GM12865 (cell line): ENCODE measurements at regions not wholly inside any gene's neighbourhood (a gene's known extent, or its start where the extent isn't known, plus 50 kb on each side); places are given as distances from the start of the nearest gene placed in this dataset.
"Not testable (repeated sequence)": the region's sequence is repeated elsewhere in the genome, so short reads cannot be mapped to it uniquely, and the experiment has no call there.

Experiments
- DNase-seq: peaks from one replicate; pipeline ENCODE4 v3.0.0; 2010; ENCODE audit warnings: low read depth
- H3K4me3 ChIP-seq: 2 replicates; pipeline ENCODE4 v1.5.1; 2011; ENCODE audit warnings: mild to moderate bottlenecking, low read depth, low read length, control low read depth
- TF ChIP-seq, protein P1 (sequence below): IDR thresholded peaks from 2 replicates; pipeline ENCODE4 v1.5.1; 2011; ENCODE audit warnings: low read length, control low read depth, low read depth, inconsistent platforms; ENCODE audit not compliant: insufficient read depth; ENCODE audit errors: missing control alignments

DNA sequence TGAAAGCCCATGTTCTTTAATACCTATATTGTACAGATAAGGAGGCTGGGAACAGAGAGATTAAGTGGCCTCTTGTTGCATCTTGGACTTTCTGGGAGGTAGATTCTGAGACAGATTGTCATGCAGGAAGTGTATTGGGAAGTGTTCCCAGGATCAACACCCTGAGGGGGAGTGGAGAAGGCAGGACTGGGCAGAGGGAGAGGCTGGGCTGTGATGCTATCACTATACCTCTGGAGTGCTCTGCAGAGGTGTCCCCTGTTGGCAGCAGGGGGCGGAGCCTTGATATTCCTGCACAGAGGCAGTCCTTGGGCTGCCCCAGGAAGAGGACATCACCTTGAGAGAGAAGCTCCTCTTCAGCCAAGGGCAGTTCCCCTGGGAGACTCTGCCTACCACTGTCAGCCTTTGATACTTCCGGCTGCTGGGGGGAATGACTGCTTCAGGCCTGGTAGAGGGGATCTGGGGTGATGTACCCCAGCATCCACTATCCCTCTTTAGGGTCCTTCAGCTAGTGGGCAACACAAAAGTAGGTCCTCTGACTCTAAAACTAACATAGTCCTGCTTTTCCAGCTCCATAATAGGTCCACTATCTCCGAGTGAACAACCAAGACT is 97.4 kb upstream of the RNU6-1 start:
- H3K4me3 ChIP-seq, result no peak overlapping the region
- TF ChIP-seq, protein P1, sequence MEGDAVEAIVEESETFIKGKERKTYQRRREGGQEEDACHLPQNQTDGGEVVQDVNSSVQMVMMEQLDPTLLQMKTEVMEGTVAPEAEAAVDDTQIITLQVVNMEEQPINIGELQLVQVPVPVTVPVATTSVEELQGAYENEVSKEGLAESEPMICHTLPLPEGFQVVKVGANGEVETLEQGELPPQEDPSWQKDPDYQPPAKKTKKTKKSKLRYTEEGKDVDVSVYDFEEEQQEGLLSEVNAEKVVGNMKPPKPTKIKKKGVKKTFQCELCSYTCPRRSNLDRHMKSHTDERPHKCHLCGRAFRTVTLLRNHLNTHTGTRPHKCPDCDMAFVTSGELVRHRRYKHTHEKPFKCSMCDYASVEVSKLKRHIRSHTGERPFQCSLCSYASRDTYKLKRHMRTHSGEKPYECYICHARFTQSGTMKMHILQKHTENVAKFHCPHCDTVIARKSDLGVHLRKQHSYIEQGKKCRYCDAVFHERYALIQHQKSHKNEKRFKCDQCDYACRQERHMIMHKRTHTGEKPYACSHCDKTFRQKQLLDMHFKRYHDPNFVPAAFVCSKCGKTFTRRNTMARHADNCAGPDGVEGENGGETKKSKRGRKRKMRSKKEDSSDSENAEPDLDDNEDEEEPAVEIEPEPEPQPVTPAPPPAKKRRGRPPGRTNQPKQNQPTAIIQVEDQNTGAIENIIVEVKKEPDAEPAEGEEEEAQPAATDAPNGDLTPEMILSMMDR, result no peak
- peak; percentile 45 for DNase-seq

DNA sequence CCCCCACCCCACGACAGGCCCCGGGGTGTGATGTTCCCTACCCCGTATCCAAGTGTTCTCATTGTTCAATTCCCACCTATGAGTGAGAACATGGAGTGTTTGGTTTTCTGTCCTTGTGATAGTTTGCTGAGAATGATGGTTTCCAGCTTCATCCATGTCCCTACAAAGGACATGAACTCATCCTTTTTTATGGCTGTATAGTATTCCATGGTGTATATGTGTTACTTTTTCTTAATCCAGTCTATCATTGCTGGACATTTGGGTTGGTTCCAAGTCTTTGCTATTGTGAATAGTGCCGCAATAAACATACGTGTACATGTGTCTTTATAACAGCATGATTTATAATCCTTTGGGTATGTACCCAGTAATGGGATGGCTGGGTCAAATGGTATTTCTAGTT is 99.3 kb upstream of the RNU6-1 start:
- H3K4me3 ChIP-seq, DNase-seq: not testable (repeated sequence)

DNA sequence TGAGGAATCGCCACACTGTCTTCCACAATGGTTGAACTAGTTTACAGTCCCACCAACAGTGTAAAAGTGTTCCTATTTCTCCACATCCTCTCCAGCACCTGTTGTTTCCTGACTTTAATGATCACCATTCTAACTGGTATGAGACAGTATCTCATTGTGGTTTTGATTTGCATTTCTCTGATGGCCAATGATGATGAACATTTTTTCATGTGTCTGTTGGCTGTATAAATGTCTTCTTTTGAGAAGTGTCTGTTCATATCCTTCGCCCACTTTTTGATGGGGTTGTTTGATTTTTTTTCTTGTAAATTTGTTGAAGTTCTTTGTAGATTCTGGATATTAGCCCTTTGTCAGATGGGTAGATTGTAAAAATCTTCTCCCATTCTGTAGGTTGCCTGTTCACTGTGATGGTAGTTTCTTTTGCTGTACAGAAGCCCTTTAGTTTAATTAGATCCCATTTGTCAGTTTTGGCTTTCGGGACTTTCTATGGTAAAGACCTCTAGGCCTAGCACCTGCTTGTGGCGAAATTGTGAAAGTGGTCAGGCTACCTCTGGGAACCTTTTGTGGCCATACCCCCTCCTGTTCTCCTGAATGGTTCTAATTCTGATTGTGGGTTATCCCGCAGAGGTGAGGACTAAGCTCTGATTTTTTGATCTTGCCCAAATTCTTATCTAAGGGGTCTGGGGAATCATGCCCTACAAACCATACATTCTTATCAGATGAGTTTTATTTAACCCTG is 99.9 kb upstream of the RNU6-1 start:
- not testable (repeated sequence) for H3K4me3 ChIP-seq
- peak; percentile 83 for DNase-seq

DNA sequence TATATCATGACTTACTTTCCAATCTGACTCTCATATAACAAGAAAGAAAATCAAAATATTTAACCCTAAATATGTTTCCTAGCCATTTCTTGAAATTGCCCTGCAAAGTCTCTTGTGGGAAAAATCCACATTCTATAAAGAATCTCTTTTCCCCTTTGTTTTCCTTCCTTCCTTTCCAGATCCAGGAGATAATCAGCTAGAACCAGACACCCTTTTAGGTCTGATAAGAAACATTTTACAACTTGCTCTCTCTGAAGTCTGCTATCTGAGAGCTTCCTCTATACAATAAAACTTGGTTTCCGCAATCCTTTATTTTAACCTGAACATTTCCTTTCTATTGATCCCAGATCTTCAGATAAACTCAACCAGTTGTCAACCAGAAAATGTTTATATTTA is 100.5 kb upstream of the RNU6-1 start:
- TF ChIP-seq, protein P1, result no peak

DNA sequence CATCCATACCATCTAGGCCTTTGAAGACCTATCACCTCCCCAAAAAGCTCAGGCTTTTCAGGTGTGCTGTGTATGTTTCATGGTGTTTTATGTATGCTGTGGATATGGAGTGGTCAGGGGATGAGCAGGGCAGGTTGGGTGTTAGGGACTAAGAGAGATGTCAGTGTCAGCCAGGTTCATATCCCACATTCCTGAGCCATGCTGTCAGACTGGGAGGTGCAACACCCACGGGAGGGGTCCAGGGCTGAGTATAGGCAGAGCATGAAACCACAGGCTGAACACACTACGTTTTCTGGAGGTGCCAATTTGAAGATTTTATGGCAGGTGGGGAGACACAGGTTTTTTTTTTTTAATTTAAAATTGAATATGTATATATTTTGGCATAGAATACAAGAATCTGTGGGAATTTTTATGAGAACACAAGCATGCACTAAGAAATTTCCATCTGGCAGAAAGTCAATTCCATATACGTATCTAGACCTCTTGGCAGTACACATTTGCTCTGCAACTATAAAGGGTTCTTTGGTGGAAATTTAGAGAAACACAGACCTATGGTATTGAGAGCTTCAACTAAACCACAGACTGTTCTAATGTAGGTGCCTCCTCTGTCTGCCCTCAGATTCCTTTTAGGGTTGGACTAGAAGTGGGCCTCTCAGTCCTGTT is 101.9 kb upstream of the RNU6-1 start:
- TF ChIP-seq, protein P1, result no peak
- DNase-seq, result no peak

More for the DNA sequence above, 100.5 kb upstream of the RNU6-1 start:
- no peak for DNase-seq
- no peak overlapping the region for H3K4me3 ChIP-seq

DNA sequence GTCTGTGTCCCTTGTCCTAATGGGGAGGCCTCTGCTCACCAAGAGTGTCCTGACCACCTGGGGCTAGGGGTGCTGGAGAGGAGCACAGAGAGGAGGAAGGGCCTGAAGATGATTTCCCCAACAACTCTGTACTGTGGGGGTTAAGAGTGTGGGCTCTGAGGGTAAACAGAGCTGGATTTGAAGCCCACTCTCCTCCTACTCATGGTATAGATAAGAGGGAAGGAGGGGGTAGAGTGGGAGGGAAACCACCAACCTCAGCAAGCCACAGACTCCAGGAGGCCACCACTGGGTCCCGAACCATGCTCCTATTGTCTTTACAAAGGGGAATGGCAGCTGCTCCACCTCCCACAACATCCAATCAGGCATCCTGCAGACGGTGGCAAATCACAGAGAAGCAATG is 103.6 kb upstream of the RNU6-1 start:
- TF ChIP-seq, protein P1, result no peak
- no peak for DNase-seq
- no peak overlapping the region for H3K4me3 ChIP-seq

More for the DNA sequence above, 101.9 kb upstream of the RNU6-1 start:
- no peak overlapping the region for H3K4me3 ChIP-seq

DNA sequence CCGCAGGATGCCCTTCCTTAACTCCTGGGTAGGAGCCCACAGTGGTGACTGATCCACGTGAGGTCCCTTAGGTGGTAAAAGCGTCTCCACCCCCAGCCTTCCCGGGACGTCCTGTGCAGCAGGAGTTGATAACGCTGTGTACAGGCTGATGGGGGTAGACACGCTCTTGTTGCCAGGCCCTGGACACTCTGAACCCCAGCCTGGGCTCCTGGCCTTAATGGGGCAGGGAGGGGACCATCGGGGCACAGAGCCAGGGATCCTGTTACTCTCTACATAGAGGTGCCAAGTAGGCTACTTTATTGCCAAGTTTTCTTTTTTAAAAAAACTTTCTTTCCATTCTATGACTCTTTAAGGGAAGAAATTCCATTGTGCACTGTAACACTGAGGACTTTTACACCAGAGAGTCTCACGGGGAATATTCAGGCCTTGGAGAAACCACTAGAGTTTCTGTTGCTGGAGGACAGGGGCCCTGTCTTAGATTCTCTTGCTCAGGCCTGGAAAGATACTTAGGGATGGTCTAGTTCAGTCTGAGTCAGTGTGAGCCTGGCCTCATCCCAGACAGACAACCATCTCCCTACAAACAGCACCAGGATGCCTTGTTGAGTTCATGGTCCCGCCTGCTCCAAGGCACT is 104.3 kb upstream of the RNU6-1 start:
- no peak overlapping the region for H3K4me3 ChIP-seq
- no peak for DNase-seq
- TF ChIP-seq, protein P1, result no peak
